Progenitor cell of endocrine pancreas (in vitro differentiated cells): ENCODE measurements at regions not wholly inside any gene's neighbourhood (a gene's known extent, or its start where the extent isn't known, plus 50 kb on each side); places are given as distances from the start of the nearest gene placed in this dataset.

Experiments
- DNase-seq: peaks from one replicate; pipeline ENCODE4 v3.0.0; 2021; ENCODE audit warnings: low spot score; ENCODE audit not compliant: unreplicated experiment
- H3K27ac Mint-ChIP-seq: 2 replicates; pipeline ENCODE4 v1.8.0; 2021; ENCODE audit warnings: mild to moderate bottlenecking, moderate library complexity, mixed read lengths
- H3K27me3 Mint-ChIP-seq: 2 replicates; pipeline ENCODE4 v1.8.0; 2021; ENCODE audit warnings: mixed read lengths
- H3K36me3 Mint-ChIP-seq: 2 replicates; pipeline ENCODE4 v1.8.0; 2022; ENCODE audit warnings: mixed read lengths; ENCODE audit not compliant: insufficient read depth
- H3K4me1 Mint-ChIP-seq: 2 replicates; pipeline ENCODE4 v1.8.0; 2021; ENCODE audit warnings: low read depth, mixed read lengths
- H3K4me3 Mint-ChIP-seq: 2 replicates; pipeline ENCODE4 v1.8.0; 2021; ENCODE audit warnings: low read depth, mild to moderate bottlenecking, moderate library complexity, mixed read lengths
- H3K9me3 Mint-ChIP-seq: 2 replicates; pipeline ENCODE4 v1.8.0; 2021; ENCODE audit warnings: low read depth, mixed read lengths
- TF ChIP-seq, protein P1 (sequence below): fragments of 200-600 bp; sonication (generic); IDR thresholded peaks from one replicate; pipeline ENCODE4 v1.5.0; 2021; ENCODE audit warnings: antibody characterized with exemption, mild to moderate bottlenecking; ENCODE audit not compliant: unreplicated experiment

DNA sequence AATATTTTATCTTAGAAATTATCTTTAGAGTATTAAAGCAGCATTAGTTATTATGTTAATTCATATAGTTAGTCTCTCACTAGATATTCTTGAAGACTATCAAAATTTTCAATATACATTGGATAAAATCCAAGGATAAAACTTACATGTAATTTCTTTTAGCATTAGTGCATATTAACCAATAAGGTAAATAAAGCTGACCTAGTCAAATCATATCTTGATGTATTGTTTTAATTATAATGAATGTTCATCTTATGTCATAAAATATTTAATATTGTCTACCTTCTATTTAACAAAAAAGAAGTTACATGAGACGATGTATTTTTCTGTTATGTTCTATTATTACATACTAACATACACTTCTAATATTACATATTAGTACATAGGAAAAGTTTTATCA, 301.7 kb upstream of the DAB2 start:
- Mint-ChIP-seq H3K27ac (no peak overlapping the region), H3K9me3 (no peaks in the 10 kb centered on the region), H3K4me1 (peaks cover 2% of the 10 kb centered on the region), H3K27me3 (no peaks in the 10 kb centered on the region), H3K4me3 (no peak overlapping the region), H3K36me3 (no peaks in the 10 kb centered on the region)
- DNase-seq, result no peak
- TF ChIP-seq, protein P1, sequence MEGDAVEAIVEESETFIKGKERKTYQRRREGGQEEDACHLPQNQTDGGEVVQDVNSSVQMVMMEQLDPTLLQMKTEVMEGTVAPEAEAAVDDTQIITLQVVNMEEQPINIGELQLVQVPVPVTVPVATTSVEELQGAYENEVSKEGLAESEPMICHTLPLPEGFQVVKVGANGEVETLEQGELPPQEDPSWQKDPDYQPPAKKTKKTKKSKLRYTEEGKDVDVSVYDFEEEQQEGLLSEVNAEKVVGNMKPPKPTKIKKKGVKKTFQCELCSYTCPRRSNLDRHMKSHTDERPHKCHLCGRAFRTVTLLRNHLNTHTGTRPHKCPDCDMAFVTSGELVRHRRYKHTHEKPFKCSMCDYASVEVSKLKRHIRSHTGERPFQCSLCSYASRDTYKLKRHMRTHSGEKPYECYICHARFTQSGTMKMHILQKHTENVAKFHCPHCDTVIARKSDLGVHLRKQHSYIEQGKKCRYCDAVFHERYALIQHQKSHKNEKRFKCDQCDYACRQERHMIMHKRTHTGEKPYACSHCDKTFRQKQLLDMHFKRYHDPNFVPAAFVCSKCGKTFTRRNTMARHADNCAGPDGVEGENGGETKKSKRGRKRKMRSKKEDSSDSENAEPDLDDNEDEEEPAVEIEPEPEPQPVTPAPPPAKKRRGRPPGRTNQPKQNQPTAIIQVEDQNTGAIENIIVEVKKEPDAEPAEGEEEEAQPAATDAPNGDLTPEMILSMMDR, result no peak

DNA sequence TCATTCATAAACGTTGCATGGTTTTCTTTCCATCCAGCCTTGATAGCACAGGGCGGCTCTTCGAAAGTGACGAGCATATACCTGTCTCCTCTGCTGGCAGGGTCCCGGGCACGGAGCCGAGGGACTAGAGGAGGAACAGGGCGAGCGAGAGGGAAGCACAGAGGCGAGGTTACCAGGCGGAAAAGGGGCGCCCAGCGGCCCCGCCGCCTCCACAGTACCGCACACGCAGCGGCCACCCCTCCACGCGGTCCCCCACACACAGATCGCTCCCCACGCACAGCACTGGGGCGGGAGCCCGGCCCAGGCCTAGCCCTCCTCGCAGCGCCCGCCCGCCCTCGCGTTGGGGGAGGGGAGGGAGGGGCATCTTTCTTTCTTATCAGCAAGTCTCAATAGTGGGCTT, 296.6 kb upstream of the DAB2 start:
- DNase-seq, result no peak
- no peaks in the 10 kb centered on the region for H3K27me3 Mint-ChIP-seq
- H3K36me3 Mint-ChIP-seq, result peaks cover 4% of the 10 kb centered on the region
- H3K27ac Mint-ChIP-seq, result no peak overlapping the region
- peaks cover 9% of the 10 kb centered on the region for H3K4me1 Mint-ChIP-seq
- TF ChIP-seq, protein P1, result no peak
- H3K4me3 Mint-ChIP-seq, result no peak overlapping the region
- H3K9me3 Mint-ChIP-seq, result peaks cover 15% of the 10 kb centered on the region

DNA sequence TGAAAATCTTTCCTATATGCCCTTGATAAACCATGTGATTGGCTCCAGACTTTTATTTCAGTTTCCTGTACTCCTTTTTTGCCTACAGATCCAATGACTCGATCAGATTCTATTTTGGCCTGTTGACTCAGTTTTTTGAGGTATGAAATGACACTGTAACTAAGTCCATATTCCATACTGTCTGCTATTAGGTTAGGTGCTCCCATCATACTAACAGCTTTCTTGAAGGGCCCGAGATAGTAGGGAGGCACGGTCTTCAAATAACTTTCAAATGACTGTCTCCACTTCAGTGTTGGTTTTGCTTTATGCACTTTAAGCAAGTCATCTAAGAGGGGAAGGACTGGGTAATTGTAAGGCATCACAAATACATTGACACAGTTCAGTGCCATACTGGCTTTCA, 295.4 kb upstream of the DAB2 start:
- peaks cover 13% of the 10 kb centered on the region for H3K4me1 Mint-ChIP-seq
- peaks cover 19% of the 10 kb centered on the region for H3K9me3 Mint-ChIP-seq
- DNase-seq, result no peak
- H3K27ac Mint-ChIP-seq, result no peak overlapping the region
- peaks cover 6% of the 10 kb centered on the region for H3K36me3 Mint-ChIP-seq
- TF ChIP-seq, protein P1, result no peak
- no peaks in the 10 kb centered on the region for H3K27me3 Mint-ChIP-seq
- no peak overlapping the region for H3K4me3 Mint-ChIP-seq

DNA sequence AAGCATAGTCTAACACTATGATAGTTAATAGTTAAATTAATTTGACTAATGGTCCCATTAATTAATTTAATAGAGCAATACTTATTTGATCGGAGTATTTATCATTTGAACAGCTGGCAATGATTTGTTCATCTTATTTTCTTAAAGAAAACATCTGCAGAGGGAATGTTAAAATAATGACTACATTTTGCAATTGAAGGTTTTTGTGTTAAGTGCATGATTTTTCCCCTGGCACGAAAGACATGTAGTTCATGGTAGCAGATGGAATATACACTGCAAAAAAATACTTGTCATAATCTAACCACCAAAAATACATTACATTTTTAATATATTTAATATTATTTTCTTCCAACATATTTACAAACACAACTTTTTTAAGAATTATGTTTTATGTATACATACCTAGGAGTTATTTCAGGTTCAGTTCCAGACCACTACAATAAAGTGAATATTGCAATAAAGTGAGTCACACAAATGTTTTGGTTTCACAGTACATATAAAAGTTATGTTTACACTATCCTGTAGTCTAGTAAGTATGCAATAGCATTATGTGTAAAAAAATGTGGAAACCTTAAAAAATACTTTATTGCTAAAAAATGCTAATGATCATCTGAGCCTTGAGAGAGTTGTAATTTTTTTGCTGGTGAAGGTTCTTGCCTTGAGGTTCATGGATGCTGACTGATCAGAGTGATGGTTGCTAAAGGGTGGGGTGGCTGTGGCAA, 292.6 kb upstream of the DAB2 start:
- no peak for DNase-seq
- Mint-ChIP-seq H3K4me1 (peaks cover 24% of the 10 kb centered on the region), H3K36me3 (peaks cover 6% of the 10 kb centered on the region), H3K4me3 (no peak overlapping the region), H3K27me3 (no peaks in the 10 kb centered on the region), H3K9me3 (peaks cover 19% of the 10 kb centered on the region), H3K27ac (no peak overlapping the region)
- TF ChIP-seq, protein P1, result no peak

DNA sequence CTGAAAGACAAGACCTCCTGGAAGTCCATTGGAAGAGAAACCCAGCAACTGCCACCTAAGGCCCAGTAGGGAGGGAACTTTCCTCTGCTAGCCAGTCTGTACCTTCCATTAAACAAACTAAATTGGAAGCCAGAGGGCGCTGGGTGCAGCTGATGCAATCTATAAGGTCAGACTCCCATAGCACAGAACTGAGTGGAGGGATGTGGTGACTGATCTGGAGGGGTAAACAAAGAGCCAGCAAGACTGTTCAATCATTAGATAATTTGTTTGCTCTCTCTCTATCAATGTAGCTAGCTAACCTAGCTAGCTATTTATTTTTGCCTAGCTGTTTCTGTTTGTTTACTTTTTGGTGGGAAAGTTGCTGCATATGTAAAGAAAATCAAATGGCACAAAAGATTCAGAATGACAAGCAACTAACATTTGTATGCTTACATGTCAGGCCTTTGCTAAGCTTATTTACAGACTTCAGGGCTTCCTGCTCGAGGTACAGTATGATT, 291.8 kb upstream of the DAB2 start:
- Mint-ChIP-seq H3K4me1 (peaks cover 25% of the 10 kb centered on the region), H3K27me3 (no peaks in the 10 kb centered on the region), H3K9me3 (peaks cover 19% of the 10 kb centered on the region), H3K36me3 (peaks cover 6% of the 10 kb centered on the region), H3K27ac (peak overlapping the region; percentile 79), H3K4me3 (no peak overlapping the region)
- peak; percentile 19 for DNase-seq
- TF ChIP-seq, protein P1, result peak; percentile 50
